ENCODE measurements at regions not wholly inside any gene's neighbourhood (a gene's known extent, or its start where the extent isn't known, plus 50 kb on each side); places are given as distances from the start of the nearest gene placed in this dataset.
A peak's percentile ranks its signal among the peaks of the same experiment; 100 is the strongest.
"Not testable (repeated sequence)": the region's sequence is repeated elsewhere in the genome, so short reads cannot be mapped to it uniquely, and the experiment has no call there.

GRCh38 chr18:59848002-59848401, 51.8 kb upstream of the PMAIP1 start:
- Mint-ChIP-seq H3K9me3 (no peaks in the 10 kb centered on the region), H3K27ac (no peak overlapping the region), H3K4me1 (ENCODE audit: low read depth) (peaks cover 16% of the 10 kb centered on the region), H3K4me3 (no peak overlapping the region), H3K36me3 (ENCODE audit: low read depth) (no peaks in the 10 kb centered on the region), H3K27me3 (no peaks in the 10 kb centered on the region)

GRCh38 chr18:59847491-59847846, 52.3 kb upstream of the PMAIP1 start:
- not testable (repeated sequence) for H3K27me3 Mint-ChIP-seq; H3K9me3 Mint-ChIP-seq; H3K36me3 Mint-ChIP-seq (ENCODE audit: low read depth)
- H3K4me3 Mint-ChIP-seq = peak overlapping the region; percentile 35
- H3K27ac Mint-ChIP-seq = peak overlapping the region; percentile 70
- peaks cover 16% of the 10 kb centered on the region for H3K4me1 Mint-ChIP-seq (ENCODE audit: low read depth)

GRCh38 chr18:59846814-59847490, 52.8 kb upstream of the PMAIP1 start:
- Mint-ChIP-seq H3K36me3 (ENCODE audit: low read depth) (no peaks in the 10 kb centered on the region), H3K27me3 (no peaks in the 10 kb centered on the region), H3K4me1 (ENCODE audit: low read depth) (peaks cover 16% of the 10 kb centered on the region), H3K27ac (peak overlapping the region; percentile 70), H3K4me3 (peak overlapping the region; percentile 3), H3K9me3 (no peaks in the 10 kb centered on the region)

- Mint-ChIP-seq H3K9me3 (no peaks in the 10 kb centered on the region), H3K4me1 (ENCODE audit: low read depth) (peaks cover 13% of the 10 kb centered on the region), H3K4me3 (no peak overlapping the region), H3K27ac (no peak overlapping the region), H3K36me3 (ENCODE audit: low read depth) (no peaks in the 10 kb centered on the region), H3K27me3 (peaks cover 5% of the 10 kb centered on the region)
These were observed 56.8 kb upstream of the PMAIP1 start for GRCh38 chr18:59842947-59843346.

- Mint-ChIP-seq H3K27ac (no peak overlapping the region), H3K9me3 (no peaks in the 10 kb centered on the region), H3K36me3 (ENCODE audit: low read depth) (no peaks in the 10 kb centered on the region)
These were observed 59.7 kb upstream of the PMAIP1 start for GRCh38 chr18:59839931-59840685.

GRCh38 chr18:59839246-59839645, 60.5 kb upstream of the PMAIP1 start:
- Mint-ChIP-seq H3K27ac (no peak overlapping the region), H3K4me3 (no peak overlapping the region), H3K36me3 (ENCODE audit: low read depth) (no peaks in the 10 kb centered on the region), H3K4me1 (ENCODE audit: low read depth) (peaks cover 5% of the 10 kb centered on the region), H3K27me3 (peaks cover 10% of the 10 kb centered on the region), H3K9me3 (no peaks in the 10 kb centered on the region)

More at GRCh38 chr18:59839931-59840685, 59.7 kb upstream of the PMAIP1 start:
- H3K27me3 Mint-ChIP-seq = peaks cover 5% of the 10 kb centered on the region
- H3K4me3 Mint-ChIP-seq = no peak overlapping the region
- no peaks in the 10 kb centered on the region for H3K4me1 Mint-ChIP-seq (ENCODE audit: low read depth)

- no peaks in the 10 kb centered on the region for H3K9me3 Mint-ChIP-seq
- peaks cover 10% of the 10 kb centered on the region for H3K27me3 Mint-ChIP-seq
- no peak overlapping the region for H3K4me3 Mint-ChIP-seq
- no peaks in the 10 kb centered on the region for H3K36me3 Mint-ChIP-seq (ENCODE audit: low read depth)
- H3K4me1 Mint-ChIP-seq (ENCODE audit: low read depth) = peaks cover 12% of the 10 kb centered on the region
- H3K27ac Mint-ChIP-seq = no peak overlapping the region
These were observed 62.2 kb upstream of the PMAIP1 start for GRCh38 chr18:59837586-59837985.

GRCh38 chr18:59835605-59836379, 64.0 kb upstream of the PMAIP1 start:
- Mint-ChIP-seq H3K4me3 (no peak overlapping the region), H3K27ac (no peak overlapping the region), H3K36me3 (ENCODE audit: low read depth) (no peaks in the 10 kb centered on the region), H3K4me1 (ENCODE audit: low read depth) (peaks cover 12% of the 10 kb centered on the region), H3K27me3 (peaks cover 12% of the 10 kb centered on the region), H3K9me3 (no peaks in the 10 kb centered on the region)

- no peaks in the 10 kb centered on the region for H3K36me3 Mint-ChIP-seq (ENCODE audit: low read depth)
- no peak overlapping the region for H3K4me3 Mint-ChIP-seq
- H3K9me3 Mint-ChIP-seq = no peaks in the 10 kb centered on the region
- peaks cover 8% of the 10 kb centered on the region for H3K27me3 Mint-ChIP-seq
- H3K4me1 Mint-ChIP-seq (ENCODE audit: low read depth) = peaks cover 12% of the 10 kb centered on the region
- H3K27ac Mint-ChIP-seq = no peak overlapping the region
These were observed 65.5 kb upstream of the PMAIP1 start for GRCh38 chr18:59834267-59834666.

- Mint-ChIP-seq H3K36me3 (ENCODE audit: low read depth) (no peaks in the 10 kb centered on the region), H3K4me3 (no peak overlapping the region), H3K27me3 (peaks cover 8% of the 10 kb centered on the region), H3K9me3 (no peaks in the 10 kb centered on the region), H3K27ac (no peak overlapping the region), H3K4me1 (ENCODE audit: low read depth) (peaks cover 12% of the 10 kb centered on the region)
These were observed 66.0 kb upstream of the PMAIP1 start for GRCh38 chr18:59833785-59834184.

GRCh38 chr18:59823596-59824195, 76.1 kb upstream of the PMAIP1 start:
- Mint-ChIP-seq H3K4me1 (ENCODE audit: low read depth) (no peaks in the 10 kb centered on the region), H3K9me3 (no peaks in the 10 kb centered on the region), H3K27me3 (peaks cover 11% of the 10 kb centered on the region), H3K4me3 (no peak overlapping the region), H3K36me3 (ENCODE audit: low read depth) (no peaks in the 10 kb centered on the region), H3K27ac (no peak overlapping the region)

GRCh38 chr18:59822612-59823550, 76.9 kb upstream of the PMAIP1 start:
- H3K4me1 Mint-ChIP-seq (ENCODE audit: low read depth) = no peaks in the 10 kb centered on the region
- H3K27ac Mint-ChIP-seq = no peak overlapping the region
- H3K36me3 Mint-ChIP-seq (ENCODE audit: low read depth) = no peaks in the 10 kb centered on the region

GRCh38 chr18:59821983-59822382, 77.8 kb upstream of the PMAIP1 start:
- no peak overlapping the region for H3K27ac Mint-ChIP-seq
- no peaks in the 10 kb centered on the region for H3K36me3 Mint-ChIP-seq (ENCODE audit: low read depth)
- no peak overlapping the region for H3K4me3 Mint-ChIP-seq
- H3K9me3 Mint-ChIP-seq = no peaks in the 10 kb centered on the region
- H3K4me1 Mint-ChIP-seq (ENCODE audit: low read depth) = no peaks in the 10 kb centered on the region
- peaks cover 18% of the 10 kb centered on the region for H3K27me3 Mint-ChIP-seq

More at GRCh38 chr18:59822612-59823550, 76.9 kb upstream of the PMAIP1 start:
- H3K9me3 Mint-ChIP-seq = no peaks in the 10 kb centered on the region
- H3K4me3 Mint-ChIP-seq = no peak overlapping the region
- H3K27me3 Mint-ChIP-seq = peaks cover 14% of the 10 kb centered on the region

GRCh38 chr18:59820663-59821062, 79.1 kb upstream of the PMAIP1 start:
- Mint-ChIP-seq H3K36me3 (ENCODE audit: low read depth) (no peaks in the 10 kb centered on the region), H3K9me3 (no peaks in the 10 kb centered on the region), H3K4me3 (no peak overlapping the region), H3K27me3 (peaks cover 18% of the 10 kb centered on the region), H3K27ac (no peak overlapping the region), H3K4me1 (ENCODE audit: low read depth) (no peaks in the 10 kb centered on the region)

Data from stimulated activated naive CD8-positive, alpha-beta T cell treated with anti-CD3 and anti-CD28 coated beads, Interleukin-15, Interleukin-2, amounts not matched to agents 100 ng/mL and 50 ng/mL, for 24 hours (primary cell).